ENCODE measurements at regions not wholly inside any gene's neighbourhood (a gene's known extent, or its start where the extent isn't known, plus 50 kb on each side); places are given as distances from the start of the nearest gene placed in this dataset.

- TF ChIP-seq, protein P1, sequence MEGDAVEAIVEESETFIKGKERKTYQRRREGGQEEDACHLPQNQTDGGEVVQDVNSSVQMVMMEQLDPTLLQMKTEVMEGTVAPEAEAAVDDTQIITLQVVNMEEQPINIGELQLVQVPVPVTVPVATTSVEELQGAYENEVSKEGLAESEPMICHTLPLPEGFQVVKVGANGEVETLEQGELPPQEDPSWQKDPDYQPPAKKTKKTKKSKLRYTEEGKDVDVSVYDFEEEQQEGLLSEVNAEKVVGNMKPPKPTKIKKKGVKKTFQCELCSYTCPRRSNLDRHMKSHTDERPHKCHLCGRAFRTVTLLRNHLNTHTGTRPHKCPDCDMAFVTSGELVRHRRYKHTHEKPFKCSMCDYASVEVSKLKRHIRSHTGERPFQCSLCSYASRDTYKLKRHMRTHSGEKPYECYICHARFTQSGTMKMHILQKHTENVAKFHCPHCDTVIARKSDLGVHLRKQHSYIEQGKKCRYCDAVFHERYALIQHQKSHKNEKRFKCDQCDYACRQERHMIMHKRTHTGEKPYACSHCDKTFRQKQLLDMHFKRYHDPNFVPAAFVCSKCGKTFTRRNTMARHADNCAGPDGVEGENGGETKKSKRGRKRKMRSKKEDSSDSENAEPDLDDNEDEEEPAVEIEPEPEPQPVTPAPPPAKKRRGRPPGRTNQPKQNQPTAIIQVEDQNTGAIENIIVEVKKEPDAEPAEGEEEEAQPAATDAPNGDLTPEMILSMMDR (IDR thresholded peaks at IDR 0.05): no peak
- TF ChIP-seq ZFX (IDR thresholded peaks at IDR 0.05; ENCODE audit: borderline replicate concordance): no peak
Observed at GRCh38 chr5:3654515-3654914, 58.9 kb downstream of the IRX1 start.

Data from 22Rv1 (cell line).